ENCODE measurements at regions not wholly inside any gene's neighbourhood (a gene's known extent, or its start where the extent isn't known, plus 50 kb on each side); places are given as distances from the start of the nearest gene placed in this dataset.

- no peak for TF ChIP-seq ZBTB5 (IDR thresholded peaks at IDR 0.05)
Measured at GRCh38 chr1:232695621-232696385, 65.9 kb upstream of the SIPA1L2 start (continued).

DNA sequence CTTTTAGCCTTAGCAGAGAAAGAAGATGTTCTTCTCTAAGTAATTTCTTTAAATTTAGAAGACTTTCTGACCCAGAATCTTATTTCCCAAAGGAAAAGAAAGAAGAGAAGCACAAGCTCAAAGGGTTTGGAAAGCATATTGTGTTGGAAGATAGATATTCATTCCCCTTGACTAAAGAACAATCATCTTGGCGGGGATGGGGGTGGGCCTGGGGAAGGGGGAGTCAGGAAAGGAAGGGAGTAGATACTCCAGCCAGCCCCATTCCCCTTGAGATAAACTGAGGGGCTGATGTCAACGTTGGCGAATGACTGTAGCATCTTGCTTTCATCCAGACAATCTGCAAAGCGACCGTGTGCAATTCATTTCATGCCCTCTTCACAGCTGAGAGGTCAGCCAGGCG lies 66.5 kb upstream of the SIPA1L2 start:
- 0% methylated on average over 4 of the region's 6 CpGs for WGBS (ENCODE audit: insufficient coverage, low coverage, missing lambda C conversion rate)
- TF ChIP-seq HDAC8 (tag; IDR thresholded peaks at IDR 0.05) (no peak), ARNT (IDR thresholded peaks at IDR 0.05) (no peak), JUNB (CRISPR knock-in tag; conservative IDR thresholded peaks at IDR 0.05) (no peak), KDM4B (IDR thresholded peaks at IDR 0.05; ENCODE audit: borderline replicate concordance in 2 of 2, low read depth in 1 of 2) (no peak), RBM34 (IDR thresholded peaks at IDR 0.05; ENCODE audit: borderline replicate concordance, insufficient read depth, low read length) (no peak), ZBTB17 (CRISPR knock-in tag; IDR thresholded peaks at IDR 0.05) (no peak), MEF2A (IDR thresholded peaks at IDR 0.05; ENCODE audit: control insufficient read depth, low read depth, low read length) (no peak), RCOR1 (IDR thresholded peaks at IDR 0.05; ENCODE audit: borderline replicate concordance in 1 of 2, low read depth in 2 of 2, low read length in 2 of 2) (no peak), CBX1 (IDR thresholded peaks at IDR 0.05; ENCODE audit: low read depth) (no peak), TBL1XR1 (IDR thresholded peaks at IDR 0.05; ENCODE audit: low read length in 2 of 2) (no peak), OTX1 (CRISPR knock-in tag; IDR thresholded peaks at IDR 0.05) (no peak), DDX20 (tag; IDR thresholded peaks at IDR 0.05; ENCODE audit: low read depth) (no peak), ETV6 (IDR thresholded peaks at IDR 0.05; ENCODE audit: borderline replicate concordance in 1 of 2, low read depth in 2 of 2, low read length in 1 of 2) (no peak), ETV6 (CRISPR knock-in tag; IDR thresholded peaks at IDR 0.05; ENCODE audit: borderline replicate concordance) (no peak), KAT8 (IDR thresholded peaks at IDR 0.05; ENCODE audit: low read depth) (no peak)
- TF ChIP-seq, protein P1, sequence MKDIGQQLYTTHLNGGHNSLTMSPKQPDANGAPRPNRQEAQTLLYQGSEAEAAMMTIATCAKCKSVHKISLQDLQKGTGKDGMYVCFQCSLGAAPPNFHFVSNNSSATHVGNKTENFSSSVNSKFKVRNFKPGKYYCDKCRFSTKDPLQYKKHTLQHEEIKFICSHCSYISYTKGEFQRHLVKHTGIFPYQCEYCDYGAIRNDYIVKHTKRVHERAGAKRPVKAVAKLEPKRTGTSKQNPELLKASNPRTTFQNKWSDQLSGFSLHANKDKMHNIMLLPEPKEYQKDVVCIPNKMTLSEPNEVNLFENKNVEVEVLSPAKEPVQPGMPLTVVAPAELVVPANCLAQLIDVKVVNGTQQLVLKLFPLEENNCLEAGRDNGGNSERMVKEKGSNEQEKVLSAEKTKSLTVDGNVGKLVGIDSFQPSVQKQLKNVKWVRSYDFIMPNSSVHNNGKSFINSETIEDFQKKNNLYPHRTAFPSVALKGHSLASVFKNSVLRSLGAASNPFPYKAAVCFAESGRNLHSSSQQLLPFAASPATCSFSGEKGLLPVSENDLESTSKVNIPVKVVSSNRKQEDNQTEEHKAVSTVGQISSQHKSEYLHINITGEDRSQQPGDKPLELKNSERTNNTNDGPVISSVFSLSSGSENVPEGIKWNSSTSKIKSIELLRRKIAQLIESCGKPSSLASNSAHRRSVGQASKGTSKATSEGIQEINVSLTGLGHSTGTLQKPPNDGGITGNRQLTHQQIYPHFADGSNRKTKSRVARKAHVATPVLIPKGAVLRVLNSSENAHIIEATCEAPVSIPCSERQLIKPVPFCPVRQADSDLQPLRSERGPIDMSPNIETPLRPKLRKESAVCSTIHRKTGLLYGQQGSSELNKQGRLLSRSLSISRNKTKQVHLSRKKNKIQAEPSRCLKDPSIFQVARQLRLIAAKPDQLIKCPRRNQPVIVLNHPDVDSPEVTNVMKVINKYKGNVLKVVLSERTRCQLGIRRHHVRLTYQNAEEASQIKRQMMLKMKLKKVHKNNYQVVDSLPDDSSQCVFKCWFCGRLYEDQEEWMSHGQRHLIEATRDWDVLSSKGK (CRISPR knock-in tag; IDR thresholded peaks at IDR 0.05), result no peak

More for the DNA sequence above, 66.5 kb upstream of the SIPA1L2 start:
- no peaks in the 10 kb centered on the region for H3K9me3 ChIP-seq (replicated peaks; ENCODE audit: control insufficient read depth, insufficient read depth, low read depth, low read length)
- BruUV-seq (replicated peaks), result no TSS peak
- in situ Hi-C loops (cut with MboI), result no loop called here
- no peak overlapping the region for H2AFZ ChIP-seq (ENCODE audit: low read depth, low read length)
- H3K27me3 ChIP-seq (ENCODE audit: control insufficient read depth in 2 of 2, insufficient read depth in 2 of 2, low read length in 2 of 2), result peaks cover 0 to 4% of the 10 kb centered on the region in 2 experiments; a peak in 1 of 5 replicates
- H3K79me2 ChIP-seq (ENCODE audit: control insufficient read depth, insufficient read depth, low read length), result no peaks in the 10 kb centered on the region
- no peak overlapping the region for H3K9ac ChIP-seq (ENCODE audit: insufficient read depth in 1 of 2, low read depth in 2 of 2, low read length in 2 of 2)
- no peak for ATAC-seq
- no peaks in the 10 kb centered on the region for H3K36me3 ChIP-seq (ENCODE audit: control insufficient read depth, insufficient read depth, low read length)
- FAIRE-seq, result no peak
- no peak overlapping the region for H3K4me2 ChIP-seq (ENCODE audit: insufficient read depth, low read length)
- POLR2A ChIA-PET, result no interaction called here
- no peak overlapping the region for H3K4me3 ChIP-seq
- H3K27ac ChIP-seq (ENCODE audit: extremely low read depth, low read depth, low read length), result no peak overlapping the region
- no peaks in the 10 kb centered on the region for H3K4me1 ChIP-seq (replicated peaks in 1 of 2; ENCODE audit: control insufficient read depth in 2 of 2, insufficient read depth in 2 of 2, low read length in 2 of 2)
- intact Hi-C loops (cut with micrococcal nuclease), result no loop called here
- CTCF ChIA-PET (ENCODE audit: low intra/inter-chr PET ratio), result no interaction called here
- DNase-seq (ENCODE audit: extremely low read depth in 1 of 4, low spot score in 3 of 4), result no peak
- H3K9me1 ChIP-seq (ENCODE audit: control insufficient read depth, insufficient read depth, low read length), result no peaks in the 10 kb centered on the region
- no peaks in the 10 kb centered on the region for H4K20me1 ChIP-seq (replicated peaks; ENCODE audit: control insufficient read depth, insufficient read depth, low read length)
